ENCODE measurements at regions not wholly inside any gene's neighbourhood (a gene's known extent, or its start where the extent isn't known, plus 50 kb on each side); places are given as distances from the start of the nearest gene placed in this dataset.

DNA sequence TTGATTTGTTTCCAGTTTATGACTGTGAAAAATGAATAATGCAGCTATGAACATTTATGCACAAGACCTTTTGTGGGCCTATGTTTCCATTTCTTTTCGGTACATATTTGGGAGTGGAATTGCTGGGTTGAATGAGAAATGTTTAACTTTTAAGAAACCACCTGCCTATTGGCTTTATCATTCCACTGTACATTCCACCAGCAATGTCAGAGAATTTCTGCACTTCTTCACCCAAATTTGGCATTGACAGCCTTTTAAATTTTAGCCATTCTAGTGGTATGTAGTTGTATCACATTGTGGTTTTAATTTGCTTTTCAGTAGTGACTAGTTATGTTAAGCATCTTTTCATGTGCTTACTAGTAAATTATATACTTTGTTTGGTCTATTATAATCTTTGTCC lies 317.0 kb upstream of the TMTC1 start:
- no peak for TF ChIP-seq EP300 (IDR thresholded peaks at IDR 0.05; ENCODE audit: low read depth)
- TF ChIP-seq, protein P1, sequence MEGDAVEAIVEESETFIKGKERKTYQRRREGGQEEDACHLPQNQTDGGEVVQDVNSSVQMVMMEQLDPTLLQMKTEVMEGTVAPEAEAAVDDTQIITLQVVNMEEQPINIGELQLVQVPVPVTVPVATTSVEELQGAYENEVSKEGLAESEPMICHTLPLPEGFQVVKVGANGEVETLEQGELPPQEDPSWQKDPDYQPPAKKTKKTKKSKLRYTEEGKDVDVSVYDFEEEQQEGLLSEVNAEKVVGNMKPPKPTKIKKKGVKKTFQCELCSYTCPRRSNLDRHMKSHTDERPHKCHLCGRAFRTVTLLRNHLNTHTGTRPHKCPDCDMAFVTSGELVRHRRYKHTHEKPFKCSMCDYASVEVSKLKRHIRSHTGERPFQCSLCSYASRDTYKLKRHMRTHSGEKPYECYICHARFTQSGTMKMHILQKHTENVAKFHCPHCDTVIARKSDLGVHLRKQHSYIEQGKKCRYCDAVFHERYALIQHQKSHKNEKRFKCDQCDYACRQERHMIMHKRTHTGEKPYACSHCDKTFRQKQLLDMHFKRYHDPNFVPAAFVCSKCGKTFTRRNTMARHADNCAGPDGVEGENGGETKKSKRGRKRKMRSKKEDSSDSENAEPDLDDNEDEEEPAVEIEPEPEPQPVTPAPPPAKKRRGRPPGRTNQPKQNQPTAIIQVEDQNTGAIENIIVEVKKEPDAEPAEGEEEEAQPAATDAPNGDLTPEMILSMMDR (IDR thresholded peaks at IDR 0.05): no peak
- no peak for TF ChIP-seq POLR2A (IDR thresholded peaks at IDR 0.05)
